ENCODE measurements at regions not wholly inside any gene's neighbourhood (a gene's known extent, or its start where the extent isn't known, plus 50 kb on each side); places are given as distances from the start of the nearest gene placed in this dataset.

- DNase-seq: no peak
Observed at GRCh38 chr10:21315645-21316220, 209.7 kb downstream of the SKIDA1 start.

- DNase-seq: no peak
Observed at GRCh38 chr10:21314906-21315644, 210.4 kb downstream of the SKIDA1 start.

- no peak for DNase-seq
Observed at GRCh38 chr10:21314111-21314626, 211.3 kb downstream of the SKIDA1 start.

- DNase-seq: no peak
Observed at GRCh38 chr10:21313691-21314090, 211.8 kb downstream of the SKIDA1 start.

GRCh38 chr10:21311426-21311825 is 214.1 kb downstream of the SKIDA1 start:
- no peak for DNase-seq

- no peak for DNase-seq
Observed at GRCh38 chr10:21309427-21309826, 216.1 kb downstream of the SKIDA1 start.

GRCh38 chr10:21308946-21309345 is 216.5 kb downstream of the SKIDA1 start:
- no peak for DNase-seq

GRCh38 chr10:21308018-21308417 is 217.5 kb downstream of the SKIDA1 start:
- DNase-seq: no peak

GRCh38 chr10:21304608-21305007 is 220.9 kb downstream of the SKIDA1 start:
- no peak for DNase-seq

- no peak for DNase-seq
Observed at GRCh38 chr10:21304198-21304597, 221.3 kb downstream of the SKIDA1 start.

GRCh38 chr10:21300551-21300950 is 224.9 kb downstream of the SKIDA1 start:
- no peak for DNase-seq

- no peak for DNase-seq
Observed at GRCh38 chr10:21299330-21299729, 226.2 kb downstream of the SKIDA1 start.

GRCh38 chr10:21298701-21299100 is 226.8 kb downstream of the SKIDA1 start:
- no peak for DNase-seq

GRCh38 chr10:21297603-21298383 is 227.7 kb downstream of the SKIDA1 start:
- no peak for DNase-seq

- no peak for DNase-seq
Observed at GRCh38 chr10:21296575-21297355, 228.7 kb downstream of the SKIDA1 start.

GRCh38 chr10:21293518-21294356 is 231.7 kb downstream of the SKIDA1 start:
- DNase-seq: no peak

GRCh38 chr10:21292763-21293517 is 232.5 kb downstream of the SKIDA1 start:
- DNase-seq: no peak

- DNase-seq: no peak
Observed at GRCh38 chr10:21290499-21291160, 234.9 kb downstream of the SKIDA1 start.

GRCh38 chr10:21289961-21290360 is 235.5 kb downstream of the SKIDA1 start:
- DNase-seq: no peak

GRCh38 chr10:21289271-21289670 is 236.2 kb downstream of the SKIDA1 start:
- DNase-seq: no peak

Data from CD4-positive, alpha-beta T cell treated with Interleukin-4 for 1 hour (primary cell).